ENCODE measurements at regions not wholly inside any gene's neighbourhood (a gene's known extent, or its start where the extent isn't known, plus 50 kb on each side); places are given as distances from the start of the nearest gene placed in this dataset.

- TF ChIP-seq ZNF691 (CRISPR knock-in tag; IDR thresholded peaks at IDR 0.05; ENCODE audit: borderline replicate concordance, low read depth) (peak; percentile 61; the same call in 1 of the 2 replicates), NFYB (CRISPR knock-in tag; IDR thresholded peaks at IDR 0.05) (peak; percentile 18; the same call in 1 of the 2 replicates), HNF1B (CRISPR knock-in tag; IDR thresholded peaks at IDR 0.05) (peak; percentile 84), ZKSCAN8 (CRISPR knock-in tag; IDR thresholded peaks at IDR 0.05; ENCODE audit: borderline replicate concordance) (peak; percentile 69; the same call in 1 of the 2 replicates), KAT8 (CRISPR knock-in tag; IDR thresholded peaks at IDR 0.05) (peak; percentile 67; the same call in 1 of the 2 replicates), MXD3 (CRISPR knock-in tag; IDR thresholded peaks at IDR 0.05) (peak; percentile 86), PHF5A (CRISPR knock-in tag; IDR thresholded peaks at IDR 0.05; ENCODE audit: low read depth, unreplicated experiment) (peak; percentile 67), KDM6A (CRISPR knock-in tag; IDR thresholded peaks at IDR 0.05; ENCODE audit: low read depth) (peak; percentile 31; the same call in 1 of the 2 replicates), ETV5 (CRISPR knock-in tag; IDR thresholded peaks at IDR 0.05; ENCODE audit: borderline replicate concordance) (peak; percentile 63), ZEB1 (IDR thresholded peaks at IDR 0.05; ENCODE audit: insufficient replicate concordance, low read depth) (peak; percentile 29), ZNF652 (CRISPR knock-in tag; IDR thresholded peaks at IDR 0.05; ENCODE audit: borderline replicate concordance, low read depth) (peak; percentile 37; the same call in 1 of the 2 replicates), ZNF280B (CRISPR knock-in tag; IDR thresholded peaks at IDR 0.05; ENCODE audit: borderline replicate concordance) (peak; percentile 78; the same call in 1 of the 2 replicates), ZNF724P (CRISPR knock-in tag; IDR thresholded peaks at IDR 0.05; ENCODE audit: borderline replicate concordance) (0 out of 2 replicates have a peak, but pooled peaks have one; percentile 26), CC2D1A (CRISPR knock-in tag; IDR thresholded peaks at IDR 0.05) (peak; percentile 13; the same call in 1 of the 2 replicates), ZBTB7B (CRISPR knock-in tag; IDR thresholded peaks at IDR 0.05) (peak; percentile 92)
- TF ChIP-seq, protein P1, sequence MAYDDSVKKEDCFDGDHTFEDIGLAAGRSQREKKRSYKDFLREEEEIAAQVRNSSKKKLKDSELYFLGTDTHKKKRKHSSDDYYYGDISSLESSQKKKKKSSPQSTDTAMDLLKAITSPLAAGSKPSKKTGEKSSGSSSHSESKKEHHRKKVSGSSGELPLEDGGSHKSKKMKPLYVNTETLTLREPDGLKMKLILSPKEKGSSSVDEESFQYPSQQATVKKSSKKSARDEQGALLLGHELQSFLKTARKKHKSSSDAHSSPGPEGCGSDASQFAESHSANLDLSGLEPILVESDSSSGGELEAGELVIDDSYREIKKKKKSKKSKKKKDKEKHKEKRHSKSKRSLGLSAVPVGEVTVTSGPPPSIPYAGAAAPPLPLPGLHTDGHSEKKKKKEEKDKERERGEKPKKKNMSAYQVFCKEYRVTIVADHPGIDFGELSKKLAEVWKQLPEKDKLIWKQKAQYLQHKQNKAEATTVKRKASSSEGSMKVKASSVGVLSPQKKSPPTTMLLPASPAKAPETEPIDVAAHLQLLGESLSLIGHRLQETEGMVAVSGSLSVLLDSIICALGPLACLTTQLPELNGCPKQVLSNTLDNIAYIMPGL (CRISPR knock-in tag; IDR thresholded peaks at IDR 0.05; ENCODE audit: borderline replicate concordance in 1 of 2, low read depth in 1 of 2) = peak; percentile 97
- TF ChIP-seq, protein P2, sequence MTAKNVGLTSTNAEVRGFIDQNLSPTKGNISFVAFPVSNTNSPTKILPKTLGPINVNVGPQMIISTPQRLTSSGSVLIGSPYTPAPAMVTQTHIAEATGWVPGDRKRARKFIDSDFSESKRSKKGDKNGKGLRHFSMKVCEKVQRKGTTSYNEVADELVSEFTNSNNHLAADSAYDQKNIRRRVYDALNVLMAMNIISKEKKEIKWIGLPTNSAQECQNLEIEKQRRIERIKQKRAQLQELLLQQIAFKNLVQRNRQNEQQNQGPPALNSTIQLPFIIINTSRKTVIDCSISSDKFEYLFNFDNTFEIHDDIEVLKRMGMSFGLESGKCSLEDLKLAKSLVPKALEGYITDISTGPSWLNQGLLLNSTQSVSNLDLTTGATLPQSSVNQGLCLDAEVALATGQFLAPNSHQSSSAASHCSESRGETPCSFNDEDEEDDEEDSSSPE (CRISPR knock-in tag; IDR thresholded peaks at IDR 0.05) = peak; percentile 85
- TF ChIP-seq, protein P3, sequence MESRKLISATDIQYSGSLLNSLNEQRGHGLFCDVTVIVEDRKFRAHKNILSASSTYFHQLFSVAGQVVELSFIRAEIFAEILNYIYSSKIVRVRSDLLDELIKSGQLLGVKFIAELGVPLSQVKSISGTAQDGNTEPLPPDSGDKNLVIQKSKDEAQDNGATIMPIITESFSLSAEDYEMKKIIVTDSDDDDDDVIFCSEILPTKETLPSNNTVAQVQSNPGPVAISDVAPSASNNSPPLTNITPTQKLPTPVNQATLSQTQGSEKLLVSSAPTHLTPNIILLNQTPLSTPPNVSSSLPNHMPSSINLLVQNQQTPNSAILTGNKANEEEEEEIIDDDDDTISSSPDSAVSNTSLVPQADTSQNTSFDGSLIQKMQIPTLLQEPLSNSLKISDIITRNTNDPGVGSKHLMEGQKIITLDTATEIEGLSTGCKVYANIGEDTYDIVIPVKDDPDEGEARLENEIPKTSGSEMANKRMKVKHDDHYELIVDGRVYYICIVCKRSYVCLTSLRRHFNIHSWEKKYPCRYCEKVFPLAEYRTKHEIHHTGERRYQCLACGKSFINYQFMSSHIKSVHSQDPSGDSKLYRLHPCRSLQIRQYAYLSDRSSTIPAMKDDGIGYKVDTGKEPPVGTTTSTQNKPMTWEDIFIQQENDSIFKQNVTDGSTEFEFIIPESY (CRISPR knock-in tag; IDR thresholded peaks at IDR 0.05) = peak; percentile 61
These were observed 114.8 kb upstream of the SMURF2 start (continued) for GRCh38 chr17:64776720-64777414.

All from HepG2 (cell line).